ENCODE measurements at regions not wholly inside any gene's neighbourhood (a gene's known extent, or its start where the extent isn't known, plus 50 kb on each side); places are given as distances from the start of the nearest gene placed in this dataset.

DNA sequence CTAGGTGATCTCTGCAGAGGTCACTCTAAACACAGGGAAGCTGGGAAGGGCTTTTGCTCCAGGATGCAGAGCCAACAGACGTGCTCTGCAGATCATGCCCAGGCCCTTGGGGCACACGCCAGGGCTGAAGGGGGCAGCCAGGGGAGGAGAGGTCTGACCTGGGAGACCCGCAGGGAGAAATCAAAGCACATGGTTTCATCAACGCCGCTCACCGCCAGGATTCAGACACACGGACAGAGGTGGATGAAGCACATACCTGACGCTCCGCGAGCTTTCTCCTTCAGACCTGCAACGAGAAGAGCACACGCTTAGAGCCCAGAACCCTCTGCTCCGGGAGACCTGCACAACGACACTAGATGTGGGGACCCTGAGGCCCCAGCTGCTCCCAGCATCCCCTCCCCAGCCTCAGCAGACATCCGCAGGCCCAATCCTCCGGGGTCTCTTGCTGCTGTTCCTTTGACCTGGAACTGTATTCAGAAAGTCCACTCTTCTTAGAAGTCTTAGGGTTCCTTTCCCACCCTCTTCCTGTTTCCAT is 90.7 kb upstream of the IQSEC1 start:
- H3K4me3 ChIP-seq (ENCODE audit: low read depth, low read length): no peak overlapping the region
- ChIA-PET CTCF (no interaction called here), POLR2A (no interaction called here)
- TF ChIP-seq, protein P1, sequence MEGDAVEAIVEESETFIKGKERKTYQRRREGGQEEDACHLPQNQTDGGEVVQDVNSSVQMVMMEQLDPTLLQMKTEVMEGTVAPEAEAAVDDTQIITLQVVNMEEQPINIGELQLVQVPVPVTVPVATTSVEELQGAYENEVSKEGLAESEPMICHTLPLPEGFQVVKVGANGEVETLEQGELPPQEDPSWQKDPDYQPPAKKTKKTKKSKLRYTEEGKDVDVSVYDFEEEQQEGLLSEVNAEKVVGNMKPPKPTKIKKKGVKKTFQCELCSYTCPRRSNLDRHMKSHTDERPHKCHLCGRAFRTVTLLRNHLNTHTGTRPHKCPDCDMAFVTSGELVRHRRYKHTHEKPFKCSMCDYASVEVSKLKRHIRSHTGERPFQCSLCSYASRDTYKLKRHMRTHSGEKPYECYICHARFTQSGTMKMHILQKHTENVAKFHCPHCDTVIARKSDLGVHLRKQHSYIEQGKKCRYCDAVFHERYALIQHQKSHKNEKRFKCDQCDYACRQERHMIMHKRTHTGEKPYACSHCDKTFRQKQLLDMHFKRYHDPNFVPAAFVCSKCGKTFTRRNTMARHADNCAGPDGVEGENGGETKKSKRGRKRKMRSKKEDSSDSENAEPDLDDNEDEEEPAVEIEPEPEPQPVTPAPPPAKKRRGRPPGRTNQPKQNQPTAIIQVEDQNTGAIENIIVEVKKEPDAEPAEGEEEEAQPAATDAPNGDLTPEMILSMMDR (IDR thresholded peaks at IDR 0.05; ENCODE audit: insufficient read depth, low read length, missing control alignments): no peak
- no peak for DNase-seq (ENCODE audit: low read depth, low spot score)

GRCh38 chr3:13162549-13163320 is 89.5 kb upstream of the IQSEC1 start:
- ChIA-PET CTCF (no interaction called here), POLR2A (no interaction called here)
- TF ChIP-seq, protein P1 (IDR thresholded peaks at IDR 0.05; ENCODE audit: insufficient read depth, low read length, missing control alignments): no peak
- no peak for DNase-seq (ENCODE audit: low read depth, low spot score)
- no peak overlapping the region for H3K4me3 ChIP-seq (ENCODE audit: low read depth, low read length)

DNA sequence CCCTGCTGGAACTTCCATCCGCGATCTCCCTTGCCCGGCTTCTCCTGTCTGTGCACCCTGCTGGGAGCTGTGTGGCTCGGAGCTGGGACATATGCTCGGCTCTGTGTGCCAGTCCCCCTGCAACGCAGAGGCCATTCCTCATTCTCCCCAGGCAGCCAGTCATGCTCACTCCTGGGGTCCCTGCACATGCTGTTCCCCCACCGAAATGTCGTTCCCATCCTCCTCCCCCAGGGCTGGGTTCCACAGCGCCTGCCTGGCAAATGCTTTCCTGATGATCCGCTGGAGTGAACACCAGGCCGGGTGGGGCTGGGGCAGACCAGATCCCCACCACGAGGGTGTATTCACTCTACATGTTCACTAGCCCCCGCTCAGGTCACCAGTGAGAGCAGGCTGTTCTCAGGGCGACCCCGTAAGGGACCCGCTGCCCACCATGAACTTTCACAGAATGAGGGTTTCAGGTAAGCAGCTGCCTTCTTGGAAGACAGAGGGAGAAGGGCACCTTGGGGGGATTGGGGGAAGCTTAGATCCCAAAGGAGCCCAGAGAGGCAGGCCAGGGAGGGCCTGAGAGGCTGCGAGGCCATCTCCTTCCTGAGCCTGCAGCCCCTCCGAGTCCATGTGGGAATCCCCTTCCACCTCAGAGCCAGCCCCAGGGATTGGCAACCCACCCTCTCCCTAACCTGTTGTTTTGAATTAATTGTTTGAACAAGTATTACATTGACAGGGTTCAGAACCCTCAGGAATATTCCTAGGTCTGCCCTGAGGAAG is 88.7 kb upstream of the IQSEC1 start:
- TF ChIP-seq, protein P1 (IDR thresholded peaks at IDR 0.05; ENCODE audit: insufficient read depth, low read length, missing control alignments): no peak
- ChIA-PET CTCF (no interaction called here), POLR2A (no interaction called here)
- no peak for DNase-seq (ENCODE audit: low read depth, low spot score)
- no peak overlapping the region for H3K4me3 ChIP-seq (ENCODE audit: low read depth, low read length)

DNA sequence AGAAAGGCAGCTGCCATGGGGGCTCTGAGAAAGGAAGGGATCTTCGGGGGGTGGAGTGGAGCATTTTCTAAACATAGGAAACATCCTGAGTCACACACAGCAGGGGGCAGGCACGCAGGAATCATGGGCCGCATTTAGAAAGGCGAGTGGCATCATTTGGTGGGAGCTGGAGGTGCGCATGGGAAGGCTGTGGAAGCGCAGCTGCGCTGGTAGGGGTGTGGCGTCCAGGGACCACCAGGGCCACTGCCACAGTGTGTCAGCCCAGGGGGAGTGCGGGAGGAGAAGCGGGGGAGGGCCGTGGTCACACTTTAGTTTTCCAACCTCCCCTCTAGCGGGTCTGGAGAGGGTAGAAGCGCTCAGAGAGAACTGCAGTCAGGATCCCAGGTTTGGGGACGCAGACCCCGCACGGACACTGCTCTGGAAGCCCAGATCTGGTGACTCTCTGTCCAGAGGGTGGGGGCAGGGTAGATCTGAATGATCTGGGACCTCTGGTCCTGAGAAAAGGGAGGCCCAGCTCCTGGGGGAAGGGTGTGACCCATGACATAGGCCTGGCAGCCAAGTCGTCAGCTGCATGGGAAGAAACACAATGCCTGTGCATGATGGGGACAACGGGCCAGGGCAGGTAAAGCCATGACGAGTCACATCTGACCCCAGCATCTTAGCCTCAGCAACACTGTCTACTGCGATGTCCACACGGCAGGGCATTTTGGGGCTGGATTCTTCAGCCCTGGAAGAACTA is 88.0 kb upstream of the IQSEC1 start:
- ChIA-PET POLR2A (no interaction called here), CTCF (no interaction called here)
- no peak overlapping the region for H3K4me3 ChIP-seq (ENCODE audit: low read depth, low read length)
- DNase-seq (ENCODE audit: low read depth, low spot score): no peak
- TF ChIP-seq, protein P1 (IDR thresholded peaks at IDR 0.05; ENCODE audit: insufficient read depth, low read length, missing control alignments): no peak

DNA sequence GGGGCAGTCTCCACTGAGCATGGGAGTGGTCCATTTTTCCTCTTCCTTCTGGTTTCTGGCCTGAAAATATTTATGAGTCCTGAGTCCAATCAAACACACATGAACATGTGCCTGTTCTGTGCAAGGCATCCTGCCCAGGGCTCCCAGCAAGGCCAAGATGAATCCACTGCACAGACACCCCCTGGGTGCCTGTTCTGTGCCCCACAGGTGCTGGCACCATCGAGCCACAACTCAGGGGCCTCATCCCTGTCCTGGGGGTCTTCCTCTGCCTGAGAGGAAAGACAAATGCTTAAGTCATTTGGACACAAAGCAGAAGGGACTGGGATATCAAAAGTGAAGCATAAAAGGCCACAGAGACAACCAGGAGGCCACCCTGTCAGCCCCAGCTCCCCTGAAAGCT is 87.4 kb upstream of the IQSEC1 start:
- H3K4me3 ChIP-seq (ENCODE audit: low read depth, low read length): no peak overlapping the region
- DNase-seq (ENCODE audit: low read depth, low spot score): no peak
- POLR2A ChIA-PET: no interaction called here
- TF ChIP-seq, protein P1 (IDR thresholded peaks at IDR 0.05; ENCODE audit: insufficient read depth, low read length, missing control alignments): no peak
- CTCF ChIA-PET: no interaction called here

DNA sequence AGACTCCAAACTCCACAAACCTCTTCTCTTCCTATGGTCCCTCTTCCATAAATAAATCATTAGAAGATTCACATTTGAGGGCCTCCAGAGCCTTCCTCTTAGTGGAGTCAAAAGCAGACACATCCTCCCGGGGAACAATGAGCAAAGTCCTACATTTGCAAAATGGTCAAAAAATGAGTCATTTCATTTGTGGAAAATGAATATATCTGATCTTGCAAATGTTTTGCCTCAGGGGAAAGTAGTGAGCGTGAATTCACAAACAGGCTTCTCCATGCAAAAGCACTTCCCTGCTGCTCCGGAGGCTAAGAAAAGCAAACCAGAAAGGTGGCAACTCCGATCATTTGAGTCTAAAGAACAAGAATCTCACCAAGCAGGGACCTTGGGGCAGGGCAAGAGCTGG is 86.7 kb upstream of the IQSEC1 start:
- ChIA-PET POLR2A (no interaction called here), CTCF (no interaction called here)
- no peak for DNase-seq (ENCODE audit: low read depth, low spot score)
- no peak overlapping the region for H3K4me3 ChIP-seq (ENCODE audit: low read depth, low read length)
- TF ChIP-seq, protein P1 (IDR thresholded peaks at IDR 0.05; ENCODE audit: insufficient read depth, low read length, missing control alignments): no peak
